GDM1 (cell line): ENCODE measurements at regions not wholly inside any gene's neighbourhood (a gene's known extent, or its start where the extent isn't known, plus 50 kb on each side); places are given as distances from the start of the nearest gene placed in this dataset.
"Not testable (repeated sequence)": the region's sequence is repeated elsewhere in the genome, so short reads cannot be mapped to it uniquely, and the experiment has no call there.

ENCODE experiments used
- DNase-seq: peaks from one replicate; lab custom pipeline; 2025; lab: John Stamatoyannopoulos, UW

DNA sequence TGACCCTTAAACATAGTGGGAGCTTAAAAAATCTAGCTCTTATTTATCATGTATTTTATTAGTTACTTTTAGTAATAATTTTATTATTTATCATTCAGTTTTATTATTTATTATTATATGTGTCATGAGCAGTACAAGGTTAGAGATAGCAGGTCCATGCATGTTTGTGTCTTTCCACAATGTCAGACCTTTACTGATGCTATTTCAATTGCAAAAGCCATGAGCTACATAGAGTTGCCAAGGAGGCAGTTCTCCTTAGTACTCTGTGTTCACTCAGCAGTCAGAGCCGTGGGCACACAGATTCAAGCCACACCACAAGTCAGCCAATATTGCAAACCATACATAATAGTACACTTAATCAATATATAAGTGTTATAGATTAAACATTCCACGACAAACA is 157.9 kb upstream of the NTRK2 start:
- DNase-seq, result no peak

DNA sequence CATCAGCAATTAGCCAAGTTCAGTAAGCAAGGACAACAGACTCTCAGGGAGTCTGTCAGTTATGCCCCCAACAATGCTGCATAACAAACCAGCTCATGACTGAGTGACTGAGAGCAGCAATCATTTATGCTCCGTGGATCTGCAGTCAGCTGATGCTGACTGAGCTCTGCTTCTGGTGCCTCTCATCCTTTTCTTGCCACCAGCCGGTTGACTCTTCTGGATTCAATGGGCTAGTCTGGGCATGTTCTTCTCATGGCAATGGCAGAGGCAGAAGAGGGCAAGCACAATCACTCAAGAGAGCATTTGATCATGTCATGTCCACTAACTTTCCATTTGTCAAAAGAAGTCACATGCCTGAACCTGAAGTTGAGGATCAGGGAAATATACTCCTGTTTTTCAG is 157.0 kb upstream of the NTRK2 start:
- DNase-seq, result no peak

DNA sequence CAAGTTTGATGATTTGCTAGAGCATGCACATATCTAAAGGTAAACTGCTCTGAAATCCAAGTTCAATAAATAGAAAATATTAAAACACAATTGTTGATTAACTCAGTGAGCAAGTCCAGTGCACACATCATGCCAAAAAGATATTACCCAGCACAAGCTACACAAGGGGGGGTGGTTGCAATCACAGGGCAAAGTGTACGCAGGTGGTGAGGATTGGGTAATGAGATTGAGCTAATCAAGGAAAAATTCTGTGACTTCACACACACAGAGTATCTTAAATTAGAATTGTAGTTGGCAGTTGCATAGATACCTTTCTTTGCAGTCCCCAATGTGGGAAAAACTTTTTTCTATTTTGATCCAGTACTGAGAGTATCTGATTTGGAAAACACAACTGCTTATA is 156.1 kb upstream of the NTRK2 start:
- no peak for DNase-seq

DNA sequence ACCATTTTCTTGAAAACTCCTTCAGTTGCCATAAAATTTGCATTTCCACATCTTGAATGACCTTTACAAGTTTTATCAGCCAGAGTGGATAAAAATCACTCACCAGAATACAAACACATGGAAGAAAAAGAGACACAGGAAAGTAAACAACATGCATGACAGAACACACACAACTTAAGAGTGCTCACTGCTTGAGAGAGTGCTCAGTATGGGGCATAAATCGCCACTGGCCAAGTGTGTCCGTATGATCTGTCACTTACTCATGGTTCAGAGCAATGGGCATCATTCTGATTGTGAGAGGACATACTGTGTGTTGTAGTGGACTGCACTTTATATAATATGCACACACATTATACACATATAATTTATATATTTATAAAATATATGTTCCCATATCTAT is 155.6 kb upstream of the NTRK2 start:
- DNase-seq, result no peak

DNA sequence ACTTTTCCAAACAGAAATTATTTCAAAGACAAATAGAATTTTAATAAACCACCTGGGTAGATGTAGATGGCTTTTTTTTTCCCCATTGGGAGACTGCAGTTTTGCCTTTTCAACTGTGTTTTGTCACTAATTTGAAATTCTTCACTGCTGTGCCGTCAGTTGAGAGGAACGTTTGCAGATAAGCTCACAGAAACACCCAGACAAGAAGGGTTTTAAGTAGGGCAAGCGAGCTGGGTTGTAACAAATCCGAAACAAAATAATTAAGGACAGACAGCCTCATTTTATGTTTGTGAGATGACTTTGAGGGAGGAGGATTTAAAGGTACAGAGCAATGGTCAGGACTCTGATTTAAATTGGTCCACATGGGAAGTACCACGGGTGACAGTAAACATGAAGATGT is 155.1 kb upstream of the NTRK2 start:
- no peak for DNase-seq

DNA sequence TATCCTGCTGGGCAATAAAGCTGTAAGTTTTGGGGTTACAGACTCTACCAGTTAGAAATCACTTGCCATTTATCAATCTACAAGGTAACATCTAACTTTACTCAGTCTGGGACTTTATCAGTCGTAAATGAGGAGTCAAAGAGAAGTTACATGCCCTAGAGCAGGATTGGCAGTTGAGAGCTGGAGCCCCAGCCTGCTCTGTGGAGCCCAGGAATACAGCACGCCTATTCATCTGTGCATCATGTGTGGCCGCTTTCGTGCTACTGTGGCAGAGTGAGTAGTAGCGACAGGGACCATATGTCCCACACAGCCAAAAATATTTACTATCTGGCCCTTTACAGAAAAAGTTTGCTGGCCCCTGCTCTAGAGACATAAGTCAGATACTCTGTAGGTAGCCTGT is 152.5 kb upstream of the NTRK2 start:
- no peak for DNase-seq

DNA sequence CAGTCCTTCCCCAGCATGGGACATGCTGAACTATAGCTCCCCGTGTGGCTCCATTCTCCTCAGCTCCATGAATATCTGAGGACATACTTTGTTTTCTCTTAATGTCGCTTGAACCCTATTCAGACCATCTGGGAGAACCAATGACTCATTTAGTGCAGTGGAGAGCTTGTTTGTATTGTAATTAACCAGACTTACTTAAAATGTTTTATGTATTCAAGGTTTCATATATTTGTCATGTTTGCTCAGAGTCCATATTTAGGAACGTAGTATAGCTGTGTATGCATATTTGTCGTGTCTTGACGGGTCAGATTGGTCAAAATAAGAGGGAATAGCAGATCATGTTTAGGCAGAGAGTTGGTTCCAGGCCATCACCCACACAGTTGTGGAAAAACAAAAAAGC is 150.1 kb upstream of the NTRK2 start:
- no peak for DNase-seq

DNA sequence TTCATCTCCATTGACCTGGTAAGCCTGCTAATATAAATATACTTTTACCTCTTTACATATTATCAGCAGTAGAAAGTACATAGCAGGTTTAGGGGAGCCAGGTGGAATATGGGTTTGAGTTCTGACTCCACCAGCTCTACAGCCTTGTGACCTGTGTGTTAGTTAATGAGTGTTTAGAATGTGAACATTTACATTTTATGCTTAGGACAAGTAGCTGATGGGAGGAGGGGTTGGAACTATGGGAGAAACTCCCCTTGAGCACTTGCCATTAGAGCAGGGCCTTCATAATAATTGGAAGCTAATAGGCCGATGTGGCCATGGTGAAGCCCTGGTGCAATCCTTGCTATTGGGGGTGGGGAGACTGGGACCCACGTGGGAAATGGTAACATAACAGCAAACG is 148.3 kb upstream of the NTRK2 start:
- no peak for DNase-seq

DNA sequence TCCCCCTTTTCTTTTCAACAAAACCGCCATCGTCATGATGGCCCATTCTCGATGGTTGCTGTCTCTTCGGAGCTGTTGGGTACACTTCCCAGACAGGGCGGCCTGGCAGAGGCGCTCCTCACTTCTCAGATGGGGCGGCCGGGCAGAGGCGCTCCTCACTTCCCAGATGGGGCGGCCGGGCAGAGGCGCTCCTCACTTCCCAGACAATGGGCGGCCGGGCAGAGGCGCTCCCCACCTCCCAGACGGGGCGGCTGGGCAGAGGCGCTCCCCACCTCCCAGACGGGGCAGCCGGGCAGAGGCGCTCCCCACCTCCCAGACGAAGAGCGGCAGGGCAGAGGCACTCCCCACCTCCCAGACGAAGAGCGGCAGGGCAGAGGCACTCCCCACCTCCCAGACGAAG is 143.3 kb upstream of the NTRK2 start:
- DNase-seq, result not testable (repeated sequence)

DNA sequence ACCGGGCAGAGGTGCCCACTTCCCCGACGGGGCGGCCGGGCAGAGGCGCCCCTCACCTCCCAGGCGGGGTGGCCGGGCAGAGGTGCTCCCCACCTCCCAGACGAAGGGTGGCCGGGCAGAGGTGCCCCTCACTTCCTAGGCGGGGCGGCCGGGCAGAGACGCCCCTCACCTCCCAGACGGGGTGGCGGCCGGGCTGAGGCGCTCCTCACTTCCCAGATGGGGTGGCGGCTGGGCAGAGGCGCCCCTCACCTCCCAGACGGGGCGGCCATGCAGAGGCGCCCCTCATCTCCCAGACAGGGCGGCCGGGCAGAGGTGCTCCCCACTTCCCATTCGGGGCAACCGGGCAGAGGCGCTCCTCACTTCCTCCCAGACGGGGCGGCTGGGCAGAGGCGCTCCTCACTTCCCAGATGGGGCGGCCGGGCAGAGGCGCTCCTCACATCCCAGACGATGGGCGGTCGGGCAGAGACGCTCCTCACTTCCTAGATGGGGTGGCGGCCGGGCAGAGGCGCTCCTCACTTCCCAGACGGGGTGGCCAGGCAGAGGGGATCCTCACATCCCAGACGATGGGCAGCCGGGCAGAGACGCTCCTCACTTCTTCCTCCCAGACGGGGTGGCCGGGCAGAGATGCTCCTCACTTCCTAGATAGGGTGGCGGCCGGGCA is 142.3 kb upstream of the NTRK2 start:
- not testable (repeated sequence) for DNase-seq

DNA sequence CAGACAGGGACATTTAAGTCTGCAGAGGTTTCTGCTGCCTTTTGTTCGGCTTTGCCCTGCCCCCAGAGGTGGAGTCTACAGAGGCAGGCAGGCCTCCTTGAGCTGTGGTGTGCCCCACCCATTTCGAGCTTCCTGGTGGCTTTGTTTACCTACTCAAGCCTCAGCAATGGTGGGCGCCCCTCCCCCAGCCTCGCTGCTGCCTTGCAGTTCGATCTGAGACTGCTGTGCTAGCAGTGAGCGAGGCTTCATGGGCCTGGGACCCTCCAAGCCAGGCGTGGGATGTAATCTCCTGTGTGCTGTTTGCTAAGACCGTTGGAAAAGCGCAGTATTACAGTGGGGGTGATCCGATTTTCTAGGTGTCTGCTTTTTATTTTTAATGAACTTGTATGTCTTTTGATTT is 133.6 kb upstream of the NTRK2 start:
- DNase-seq, result not testable (repeated sequence)

DNA sequence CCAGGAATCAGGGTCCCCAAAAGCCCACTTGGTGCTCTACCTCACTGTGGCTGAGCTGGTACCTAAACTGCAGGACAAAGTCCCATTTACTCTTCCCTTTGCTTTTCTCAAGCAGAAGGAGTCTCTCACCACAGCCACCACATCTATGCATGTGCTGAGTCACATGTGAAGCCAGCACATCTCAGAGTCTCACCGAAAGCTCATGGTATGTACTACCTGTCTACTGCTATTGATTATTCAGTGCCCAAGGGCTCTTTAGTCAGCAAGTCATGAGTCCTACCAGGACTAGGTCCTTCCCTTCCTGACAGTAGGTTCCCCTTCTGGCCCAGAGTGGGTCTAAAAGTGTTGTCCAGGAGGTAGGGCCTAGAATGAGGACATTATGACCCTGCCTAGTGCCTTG is 130.7 kb upstream of the NTRK2 start:
- no peak for DNase-seq

DNA sequence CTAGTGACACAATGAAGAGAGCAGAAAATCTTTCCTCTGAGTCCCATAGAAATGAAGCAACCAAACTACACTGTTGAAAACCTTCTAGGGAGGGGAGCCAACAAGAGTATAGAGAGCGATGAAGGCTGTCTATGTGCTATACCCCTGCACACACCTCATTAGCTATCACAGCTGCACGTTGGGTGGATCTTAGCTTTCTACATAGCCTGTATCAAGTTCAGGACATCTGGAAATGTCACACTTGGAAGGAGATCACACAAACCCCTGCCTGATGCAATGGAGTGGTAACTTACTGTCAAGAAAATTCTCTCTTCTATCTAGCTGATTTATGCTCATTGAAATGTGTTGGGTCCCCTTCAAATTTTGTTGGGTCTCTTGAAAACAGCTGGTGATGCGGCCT is 127.0 kb upstream of the NTRK2 start:
- DNase-seq, result no peak

DNA sequence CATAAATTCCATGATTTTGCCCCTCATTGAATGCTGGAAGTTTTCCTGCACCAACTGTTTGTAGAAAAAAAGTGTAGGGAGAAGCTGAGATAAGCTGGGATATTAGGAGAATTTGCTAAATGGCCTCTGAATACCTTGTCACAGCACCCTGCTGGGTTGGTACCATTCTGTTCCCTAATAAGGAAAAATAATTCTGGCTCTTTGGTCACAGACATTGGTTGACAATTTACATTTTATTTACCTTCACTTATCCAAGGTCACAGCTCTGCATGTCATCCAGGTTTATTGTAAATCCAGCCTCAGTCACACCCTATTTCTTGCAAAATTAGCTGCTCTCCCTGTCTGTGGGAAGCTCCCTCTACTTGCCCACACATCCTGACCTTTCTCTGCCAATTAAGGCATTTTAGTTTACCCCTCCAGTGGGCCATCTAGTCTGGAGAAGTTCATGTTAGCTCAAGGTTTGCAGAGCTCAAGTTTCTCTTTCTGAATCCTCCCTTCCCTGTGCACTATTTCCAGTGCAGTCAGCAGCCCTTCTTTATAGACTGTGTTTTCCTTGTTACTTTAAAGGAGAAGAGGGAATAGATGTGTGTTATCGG is 115.4 kb upstream of the NTRK2 start:
- no peak for DNase-seq

DNA sequence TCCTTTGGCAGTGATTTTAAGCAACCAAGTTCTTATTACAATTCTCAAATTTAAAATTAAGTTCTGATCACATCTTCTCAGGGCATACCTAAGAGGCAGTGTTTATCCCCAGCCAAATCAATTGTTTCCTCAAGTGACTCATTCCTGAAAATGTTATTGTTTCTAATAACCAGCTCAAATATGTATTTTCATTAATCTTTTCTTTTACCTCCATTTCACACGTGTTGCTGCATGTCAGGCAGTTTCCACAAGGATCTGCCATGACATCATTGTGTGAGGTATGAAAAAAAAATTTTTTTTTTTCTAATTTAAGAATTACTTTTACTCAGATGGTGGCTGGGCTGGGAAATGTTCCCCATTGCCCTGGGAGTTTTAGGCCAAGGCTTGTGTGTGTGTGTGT is 113.0 kb upstream of the NTRK2 start:
- no peak for DNase-seq

DNA sequence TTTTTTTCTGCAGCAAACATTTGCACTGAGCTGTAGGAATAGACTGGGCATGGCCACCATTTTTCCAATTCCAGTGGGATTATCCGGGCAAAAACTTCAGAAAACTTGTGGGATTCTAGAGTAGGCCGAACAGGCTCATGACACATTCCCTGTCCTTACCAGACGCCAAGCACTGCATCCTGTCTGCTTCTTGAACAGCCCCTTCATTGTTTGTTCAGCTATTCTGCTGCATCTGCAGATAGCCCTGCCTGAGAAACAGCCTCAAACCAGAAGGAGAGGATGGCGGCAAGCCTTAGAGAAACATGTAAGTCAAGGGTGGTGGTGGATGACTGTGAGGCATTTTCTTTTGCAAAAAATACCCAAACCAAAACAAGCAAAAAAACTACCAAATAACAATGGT is 111.8 kb upstream of the NTRK2 start:
- DNase-seq, result no peak

DNA sequence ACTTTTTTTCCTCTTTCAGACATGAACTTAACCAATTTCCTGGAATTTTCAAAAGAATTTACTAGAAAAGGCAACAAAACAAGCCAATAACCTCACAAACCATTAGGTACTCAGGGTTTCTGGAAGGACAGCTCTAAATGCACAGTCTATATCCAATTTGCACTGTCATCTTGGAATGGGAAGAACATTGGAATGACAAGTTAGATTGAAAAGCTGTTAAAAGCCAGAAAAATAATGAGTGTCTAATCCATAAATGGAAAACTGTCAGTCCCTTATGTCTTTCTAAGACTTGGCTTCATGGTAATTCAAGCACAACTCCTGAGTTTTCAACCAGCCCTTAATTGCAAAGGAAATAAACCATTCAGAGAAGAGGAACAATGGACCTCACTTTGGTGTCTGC is 105.8 kb upstream of the NTRK2 start:
- no peak for DNase-seq

DNA sequence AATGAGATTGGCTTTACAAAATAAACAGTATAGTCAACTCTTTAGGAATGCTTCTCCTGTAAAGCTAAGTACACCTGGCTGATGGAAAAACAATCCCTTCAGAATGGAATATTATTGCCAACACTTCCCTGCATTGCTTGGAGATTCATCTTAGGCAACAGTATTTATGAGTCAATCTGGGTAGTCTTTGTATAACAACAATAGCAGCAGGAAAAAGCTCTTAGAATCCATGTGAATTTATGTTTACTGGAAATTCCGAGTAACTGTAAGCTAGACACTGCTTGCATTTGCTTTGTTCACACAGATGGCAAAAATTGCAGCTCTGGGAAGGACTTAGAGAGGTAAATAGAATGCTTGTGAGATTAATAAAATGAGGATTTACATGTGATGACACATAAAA is 101.7 kb upstream of the NTRK2 start:
- no peak for DNase-seq

DNA sequence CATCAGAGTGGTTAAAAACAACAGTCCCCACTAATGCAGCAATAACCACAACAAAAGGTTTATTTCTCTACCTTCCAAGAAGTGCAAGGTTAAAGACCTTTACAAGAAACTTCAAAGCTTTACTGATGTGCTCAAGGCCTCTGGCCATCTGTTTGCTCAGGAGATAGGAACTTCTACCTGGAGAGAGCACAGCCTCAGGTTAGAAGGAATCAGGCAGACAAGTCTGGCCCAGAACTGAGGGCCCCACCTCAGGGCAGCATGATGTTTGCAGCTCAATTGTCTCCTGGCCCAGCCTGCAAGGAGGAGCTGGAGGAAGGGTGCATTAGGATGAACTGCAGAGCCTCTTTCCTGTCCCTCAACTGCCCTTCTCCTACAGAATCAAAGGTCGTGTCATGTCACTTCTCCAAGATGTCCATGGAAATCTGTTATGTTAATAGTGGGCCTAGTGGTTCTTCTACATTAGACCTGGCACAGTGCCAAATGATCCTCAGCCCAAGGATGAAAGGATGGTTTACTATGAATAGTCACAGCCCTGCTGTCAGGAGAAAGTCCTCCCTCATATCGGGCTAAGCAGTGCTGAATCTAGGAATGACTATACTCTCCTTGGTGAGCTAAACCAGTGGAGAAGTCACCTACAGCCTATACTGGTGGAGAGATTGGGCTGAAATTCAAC is 98.9 kb upstream of the NTRK2 start:
- no peak for DNase-seq

DNA sequence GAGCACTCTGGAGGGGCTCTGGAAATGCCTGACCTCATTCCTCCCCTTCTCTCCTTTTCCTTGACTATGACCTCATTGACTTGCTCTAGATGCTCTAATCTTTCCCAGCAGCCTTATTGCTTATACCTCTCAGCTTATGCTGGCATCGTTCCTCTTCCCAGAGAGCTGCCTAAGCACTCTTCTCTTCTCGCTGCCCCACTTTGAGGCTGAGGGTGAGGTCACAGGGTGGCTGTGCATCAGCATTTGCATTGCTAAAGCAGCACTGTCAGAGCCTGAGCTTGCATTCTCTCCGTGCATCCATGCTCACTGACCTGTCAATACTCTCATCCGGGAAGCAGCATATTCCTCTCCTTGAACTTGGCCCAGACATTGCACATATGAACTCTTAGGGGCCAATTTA is 96.4 kb upstream of the NTRK2 start:
- no peak for DNase-seq

DNA sequence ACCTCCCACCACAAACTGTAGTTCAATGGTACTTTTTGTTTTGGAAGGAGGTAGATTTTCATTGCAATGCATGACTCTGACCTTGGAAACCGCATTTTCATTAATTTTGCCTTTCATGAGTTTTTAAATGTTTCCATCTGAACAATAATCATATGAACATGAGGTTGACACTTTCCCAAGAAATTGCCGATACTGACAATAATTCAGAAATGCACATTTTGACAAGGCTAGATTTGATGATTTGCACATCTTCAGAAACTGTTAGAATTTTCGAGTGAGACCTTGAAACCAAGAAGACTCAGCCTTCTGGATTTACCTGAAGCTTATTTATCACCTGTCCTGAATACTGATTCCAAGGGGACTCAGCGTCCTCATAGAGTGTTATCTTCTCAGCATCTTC is 93.8 kb upstream of the NTRK2 start:
- DNase-seq, result no peak

DNA sequence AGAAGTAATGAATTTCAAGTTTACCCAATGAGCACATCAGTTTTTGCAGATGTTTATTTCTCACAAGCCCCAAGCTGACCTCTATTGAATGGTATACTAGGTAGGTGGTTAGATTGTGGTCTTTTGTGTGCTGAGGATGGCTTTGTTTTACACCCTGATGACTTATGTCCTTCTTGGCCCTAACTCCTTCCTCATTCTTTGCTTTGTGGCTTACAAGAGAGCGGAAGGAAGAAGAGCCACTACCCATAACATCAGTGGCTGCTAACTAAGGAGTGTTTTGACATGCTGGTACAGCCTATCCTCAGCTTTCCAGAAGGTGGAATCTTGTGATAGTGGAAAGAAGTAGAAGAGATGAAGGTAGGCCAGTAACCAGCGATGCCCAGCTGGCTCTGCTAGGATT is 85.7 kb upstream of the NTRK2 start:
- no peak for DNase-seq

DNA sequence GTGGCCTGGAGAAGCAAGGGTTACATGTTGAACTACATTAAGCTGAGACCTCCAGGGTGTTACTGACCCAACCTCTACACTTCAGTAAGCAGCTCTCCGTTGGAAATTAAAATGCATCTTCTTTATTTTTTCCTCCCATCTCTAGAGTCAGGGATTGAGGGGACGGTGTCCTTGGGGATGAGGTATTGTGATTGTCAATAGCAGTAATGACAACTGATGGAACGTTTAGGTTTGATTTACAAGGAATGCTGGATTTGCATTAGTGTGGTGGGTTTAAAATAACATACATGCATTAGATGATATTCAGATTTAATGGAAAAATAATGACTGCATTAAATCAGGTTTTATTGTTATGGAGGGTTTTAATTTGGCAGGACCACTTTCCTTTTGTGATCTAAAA is 82.9 kb upstream of the NTRK2 start:
- no peak for DNase-seq

DNA sequence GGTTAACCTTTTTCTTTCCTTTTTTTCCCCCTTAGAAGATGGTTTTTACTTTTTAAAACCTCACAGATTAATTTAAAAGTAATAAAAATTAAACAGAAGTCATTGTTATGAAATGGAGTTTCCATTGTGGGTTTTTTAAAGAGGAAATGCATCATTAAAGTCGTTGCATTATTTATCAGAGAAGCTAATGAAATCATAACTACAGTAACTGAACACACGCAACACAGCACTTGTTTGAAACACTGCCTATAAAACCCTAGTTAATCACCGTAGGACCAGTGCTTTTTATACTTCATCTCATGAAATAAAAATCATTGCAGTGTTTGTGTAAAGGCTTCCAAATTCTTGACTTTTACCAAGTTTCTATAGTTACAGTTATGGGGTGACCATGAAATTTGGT is 82.4 kb upstream of the NTRK2 start:
- DNase-seq, result no peak
